ENCODE measurements at regions not wholly inside any gene's neighbourhood (a gene's known extent, or its start where the extent isn't known, plus 50 kb on each side); places are given as distances from the start of the nearest gene placed in this dataset.

- H2AFZ ChIP-seq (ENCODE audit: low read length): no peak overlapping the region
- Mint-ChIP-seq H3K27ac (no peak overlapping the region), H3K36me3 (ENCODE audit: insufficient read depth in 1 of 3, low read depth in 3 of 3) (no peaks in the 10 kb centered on the region), H3K27me3 (ENCODE audit: low read depth) (no peaks in the 10 kb centered on the region; the same call in 1 of the 2 replicates), H3K9me3 (no peaks in the 10 kb centered on the region), H3K4me1 (no peaks in the 10 kb centered on the region), H3K4me3 (no peak overlapping the region)
- H2BK15ac ChIP-seq (ENCODE audit: low read depth, low read length): no peak overlapping the region
- H4K8ac ChIP-seq (replicated peaks; ENCODE audit: insufficient read length, low read depth, low read length): no peak overlapping the region
- DNase-seq: no peak
- H4K20me1 ChIP-seq (ENCODE audit: control insufficient read depth, insufficient read depth, insufficient read length): no peaks in the 10 kb centered on the region
- no peak overlapping the region for H3K18ac ChIP-seq (ENCODE audit: insufficient read length, low read depth, low read length)
- H3K14ac ChIP-seq (ENCODE audit: insufficient read depth, low read length): no peak overlapping the region
- no peaks in the 10 kb centered on the region for H3K4me1 ChIP-seq (ENCODE audit: insufficient read depth, low read length)
- WGBS (ENCODE audit: extremely low coverage, insufficient read length, low lambda C conversion rate): no CpG with 5 or more reads among the region's 3 CpGs
- no peak overlapping the region for H3K4me2 ChIP-seq (ENCODE audit: insufficient read depth, insufficient read length, low read length)
- no peaks in the 10 kb centered on the region for H3K27me3 ChIP-seq (ENCODE audit: insufficient read depth, low read length)
- no peak overlapping the region for H3K27ac ChIP-seq (ENCODE audit: insufficient read length, low read depth, low read length)
- no peaks in the 10 kb centered on the region for H3K23me2 ChIP-seq (ENCODE audit: insufficient read length, low read depth, low read length, poor library complexity, severe bottlenecking)
- no peak overlapping the region for H4K5ac ChIP-seq (ENCODE audit: insufficient read length, low read depth, low read length)
- no peak overlapping the region for H4K91ac ChIP-seq (ENCODE audit: insufficient read length, low read depth, low read length)
- H3K79me2 ChIP-seq (ENCODE audit: insufficient read depth, low read length): no peaks in the 10 kb centered on the region
- no peaks in the 10 kb centered on the region for H3K9me3 ChIP-seq (ENCODE audit: control insufficient read depth, low read depth, low read length)
- H2AK5ac ChIP-seq (ENCODE audit: insufficient read length, low read length): no peak overlapping the region
- no peak overlapping the region for H3K4ac ChIP-seq (ENCODE audit: low read depth, low read length)
- no peak overlapping the region for H2BK20ac ChIP-seq (ENCODE audit: low read depth, low read length, poor library complexity, severe bottlenecking)
- no peak overlapping the region for H3K9ac ChIP-seq (ENCODE audit: extremely low read depth, insufficient read length, low read length)
- H3T11ph ChIP-seq (ENCODE audit: low read length): no peak overlapping the region
- no peak overlapping the region for H2BK5ac ChIP-seq (ENCODE audit: insufficient read length, low read length)
- TF ChIP-seq CTCF (conservative IDR thresholded peaks at IDR 0.05): no peak
- H3K23ac ChIP-seq (ENCODE audit: insufficient read length, low read depth, low read length): no peak overlapping the region
- no peak overlapping the region for H2BK12ac ChIP-seq (ENCODE audit: insufficient read length, low read depth, low read length)
- no peaks in the 10 kb centered on the region for H3K79me1 ChIP-seq (ENCODE audit: insufficient read depth, low read depth, low read length, poor library complexity, severe bottlenecking)
- H3K56ac ChIP-seq (ENCODE audit: insufficient read length, low read depth, low read length): no peak overlapping the region
- H2BK120ac ChIP-seq (ENCODE audit: low read depth, low read length, poor library complexity, severe bottlenecking): no peak overlapping the region
These were observed 650.4 kb upstream of the CADM2 start for GRCh38 chr3:84308379-84308778.
